NCI-H187 treated with DMSO at 0.1 percent for 48 hours (cell line): ENCODE measurements at regions not wholly inside any gene's neighbourhood (a gene's known extent, or its start where the extent isn't known, plus 50 kb on each side); places are given as distances from the start of the nearest gene placed in this dataset.

ENCODE experiments used
- DNase-seq: peaks from one replicate; lab custom pipeline; 2025; lab: John Stamatoyannopoulos, UW

GRCh38 chr10:64209561-64209960 is 688.4 kb downstream of the REEP3 start:
- no peak for DNase-seq

- DNase-seq, result no peak
Measured at GRCh38 chr10:64210211-64210610, 689.0 kb downstream of the REEP3 start.

GRCh38 chr10:64211466-64211865 is 690.3 kb downstream of the REEP3 start:
- DNase-seq, result no peak

GRCh38 chr10:64215088-64215487 is 693.9 kb downstream of the REEP3 start:
- DNase-seq, result no peak

GRCh38 chr10:64219271-64220025 is 698.2 kb downstream of the REEP3 start:
- DNase-seq, result no peak

GRCh38 chr10:64234489-64234888 is 713.3 kb downstream of the REEP3 start:
- no peak for DNase-seq

GRCh38 chr10:64257704-64258103 is 736.5 kb downstream of the REEP3 start:
- no peak for DNase-seq

- DNase-seq, result no peak
Measured at GRCh38 chr10:64261092-64261491, 739.9 kb downstream of the REEP3 start.

GRCh38 chr10:64261676-64262075 is 740.5 kb downstream of the REEP3 start:
- no peak for DNase-seq

GRCh38 chr10:64265961-64266360 is 744.8 kb downstream of the REEP3 start:
- DNase-seq, result no peak

- DNase-seq, result no peak
Measured at GRCh38 chr10:64271508-64271907, 750.3 kb downstream of the REEP3 start.

- DNase-seq, result no peak
Measured at GRCh38 chr10:64271983-64272382, 750.8 kb downstream of the REEP3 start.

GRCh38 chr10:64275001-64275400 is 753.8 kb downstream of the REEP3 start:
- DNase-seq, result no peak

- DNase-seq, result no peak
Measured at GRCh38 chr10:64275774-64276173, 754.6 kb downstream of the REEP3 start.

- DNase-seq, result no peak
Measured at GRCh38 chr10:64277536-64277935, 756.3 kb downstream of the REEP3 start.

GRCh38 chr10:64283621-64284020 is 762.4 kb downstream of the REEP3 start:
- no peak for DNase-seq

GRCh38 chr10:64286533-64286932 is 765.3 kb downstream of the REEP3 start:
- no peak for DNase-seq

GRCh38 chr10:64288404-64288803 is 767.2 kb downstream of the REEP3 start:
- DNase-seq, result no peak

- no peak for DNase-seq
Measured at GRCh38 chr10:64303566-64303965, 782.4 kb downstream of the REEP3 start.

- DNase-seq, result no peak
Measured at GRCh38 chr10:64306729-64307327, 785.6 kb downstream of the REEP3 start.

- DNase-seq, result no peak
Measured at GRCh38 chr10:64312876-64313275, 791.7 kb downstream of the REEP3 start.

- DNase-seq, result no peak
Measured at GRCh38 chr10:64313967-64314366, 792.8 kb downstream of the REEP3 start.

- DNase-seq, result no peak
Measured at GRCh38 chr10:64316416-64316815, 795.2 kb downstream of the REEP3 start.

- DNase-seq, result no peak
Measured at GRCh38 chr10:64316833-64317232, 795.6 kb downstream of the REEP3 start.
